ENCODE measurements at regions not wholly inside any gene's neighbourhood (a gene's known extent, or its start where the extent isn't known, plus 50 kb on each side); places are given as distances from the start of the nearest gene placed in this dataset.

DNA sequence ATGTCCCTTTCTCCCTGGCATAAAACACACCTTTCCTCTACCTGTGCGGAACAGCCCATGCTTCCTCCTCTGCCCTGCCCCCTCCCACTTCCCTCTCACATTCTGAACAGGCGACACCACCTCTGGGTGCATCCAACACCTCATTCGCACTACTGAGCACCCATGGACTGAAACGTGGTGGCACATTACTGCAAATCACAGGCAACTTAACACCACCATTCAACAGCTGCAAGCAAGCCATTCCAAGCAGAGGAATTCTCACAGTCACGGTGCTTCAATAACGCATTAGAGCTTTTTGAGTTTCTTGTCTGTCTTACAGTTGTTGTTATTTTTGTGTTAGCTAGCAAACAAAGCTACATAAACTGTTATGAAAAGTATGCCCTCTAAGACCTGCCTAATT is 298.2 kb upstream of the TAS2R1 start (continued):
- TF ChIP-seq, protein P1, sequence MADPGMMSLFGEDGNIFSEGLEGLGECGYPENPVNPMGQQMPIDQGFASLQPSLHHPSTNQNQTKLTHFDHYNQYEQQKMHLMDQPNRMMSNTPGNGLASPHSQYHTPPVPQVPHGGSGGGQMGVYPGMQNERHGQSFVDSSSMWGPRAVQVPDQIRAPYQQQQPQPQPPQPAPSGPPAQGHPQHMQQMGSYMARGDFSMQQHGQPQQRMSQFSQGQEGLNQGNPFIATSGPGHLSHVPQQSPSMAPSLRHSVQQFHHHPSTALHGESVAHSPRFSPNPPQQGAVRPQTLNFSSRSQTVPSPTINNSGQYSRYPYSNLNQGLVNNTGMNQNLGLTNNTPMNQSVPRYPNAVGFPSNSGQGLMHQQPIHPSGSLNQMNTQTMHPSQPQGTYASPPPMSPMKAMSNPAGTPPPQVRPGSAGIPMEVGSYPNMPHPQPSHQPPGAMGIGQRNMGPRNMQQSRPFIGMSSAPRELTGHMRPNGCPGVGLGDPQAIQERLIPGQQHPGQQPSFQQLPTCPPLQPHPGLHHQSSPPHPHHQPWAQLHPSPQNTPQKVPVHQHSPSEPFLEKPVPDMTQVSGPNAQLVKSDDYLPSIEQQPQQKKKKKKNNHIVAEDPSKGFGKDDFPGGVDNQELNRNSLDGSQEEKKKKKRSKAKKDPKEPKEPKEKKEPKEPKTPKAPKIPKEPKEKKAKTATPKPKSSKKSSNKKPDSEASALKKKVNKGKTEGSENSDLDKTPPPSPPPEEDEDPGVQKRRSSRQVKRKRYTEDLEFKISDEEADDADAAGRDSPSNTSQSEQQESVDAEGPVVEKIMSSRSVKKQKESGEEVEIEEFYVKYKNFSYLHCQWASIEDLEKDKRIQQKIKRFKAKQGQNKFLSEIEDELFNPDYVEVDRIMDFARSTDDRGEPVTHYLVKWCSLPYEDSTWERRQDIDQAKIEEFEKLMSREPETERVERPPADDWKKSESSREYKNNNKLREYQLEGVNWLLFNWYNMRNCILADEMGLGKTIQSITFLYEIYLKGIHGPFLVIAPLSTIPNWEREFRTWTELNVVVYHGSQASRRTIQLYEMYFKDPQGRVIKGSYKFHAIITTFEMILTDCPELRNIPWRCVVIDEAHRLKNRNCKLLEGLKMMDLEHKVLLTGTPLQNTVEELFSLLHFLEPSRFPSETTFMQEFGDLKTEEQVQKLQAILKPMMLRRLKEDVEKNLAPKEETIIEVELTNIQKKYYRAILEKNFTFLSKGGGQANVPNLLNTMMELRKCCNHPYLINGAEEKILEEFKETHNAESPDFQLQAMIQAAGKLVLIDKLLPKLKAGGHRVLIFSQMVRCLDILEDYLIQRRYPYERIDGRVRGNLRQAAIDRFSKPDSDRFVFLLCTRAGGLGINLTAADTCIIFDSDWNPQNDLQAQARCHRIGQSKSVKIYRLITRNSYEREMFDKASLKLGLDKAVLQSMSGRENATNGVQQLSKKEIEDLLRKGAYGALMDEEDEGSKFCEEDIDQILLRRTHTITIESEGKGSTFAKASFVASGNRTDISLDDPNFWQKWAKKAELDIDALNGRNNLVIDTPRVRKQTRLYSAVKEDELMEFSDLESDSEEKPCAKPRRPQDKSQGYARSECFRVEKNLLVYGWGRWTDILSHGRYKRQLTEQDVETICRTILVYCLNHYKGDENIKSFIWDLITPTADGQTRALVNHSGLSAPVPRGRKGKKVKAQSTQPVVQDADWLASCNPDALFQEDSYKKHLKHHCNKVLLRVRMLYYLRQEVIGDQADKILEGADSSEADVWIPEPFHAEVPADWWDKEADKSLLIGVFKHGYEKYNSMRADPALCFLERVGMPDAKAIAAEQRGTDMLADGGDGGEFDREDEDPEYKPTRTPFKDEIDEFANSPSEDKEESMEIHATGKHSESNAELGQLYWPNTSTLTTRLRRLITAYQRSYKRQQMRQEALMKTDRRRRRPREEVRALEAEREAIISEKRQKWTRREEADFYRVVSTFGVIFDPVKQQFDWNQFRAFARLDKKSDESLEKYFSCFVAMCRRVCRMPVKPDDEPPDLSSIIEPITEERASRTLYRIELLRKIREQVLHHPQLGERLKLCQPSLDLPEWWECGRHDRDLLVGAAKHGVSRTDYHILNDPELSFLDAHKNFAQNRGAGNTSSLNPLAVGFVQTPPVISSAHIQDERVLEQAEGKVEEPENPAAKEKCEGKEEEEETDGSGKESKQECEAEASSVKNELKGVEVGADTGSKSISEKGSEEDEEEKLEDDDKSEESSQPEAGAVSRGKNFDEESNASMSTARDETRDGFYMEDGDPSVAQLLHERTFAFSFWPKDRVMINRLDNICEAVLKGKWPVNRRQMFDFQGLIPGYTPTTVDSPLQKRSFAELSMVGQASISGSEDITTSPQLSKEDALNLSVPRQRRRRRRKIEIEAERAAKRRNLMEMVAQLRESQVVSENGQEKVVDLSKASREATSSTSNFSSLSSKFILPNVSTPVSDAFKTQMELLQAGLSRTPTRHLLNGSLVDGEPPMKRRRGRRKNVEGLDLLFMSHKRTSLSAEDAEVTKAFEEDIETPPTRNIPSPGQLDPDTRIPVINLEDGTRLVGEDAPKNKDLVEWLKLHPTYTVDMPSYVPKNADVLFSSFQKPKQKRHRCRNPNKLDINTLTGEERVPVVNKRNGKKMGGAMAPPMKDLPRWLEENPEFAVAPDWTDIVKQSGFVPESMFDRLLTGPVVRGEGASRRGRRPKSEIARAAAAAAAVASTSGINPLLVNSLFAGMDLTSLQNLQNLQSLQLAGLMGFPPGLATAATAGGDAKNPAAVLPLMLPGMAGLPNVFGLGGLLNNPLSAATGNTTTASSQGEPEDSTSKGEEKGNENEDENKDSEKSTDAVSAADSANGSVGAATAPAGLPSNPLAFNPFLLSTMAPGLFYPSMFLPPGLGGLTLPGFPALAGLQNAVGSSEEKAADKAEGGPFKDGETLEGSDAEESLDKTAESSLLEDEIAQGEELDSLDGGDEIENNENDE (IDR thresholded peaks at IDR 0.05; ENCODE audit: insufficient replicate concordance, low read length), result no peak
- TF ChIP-seq KDM1A (IDR thresholded peaks at IDR 0.05; ENCODE audit: borderline replicate concordance, low read length) (no peak), SRF (IDR thresholded peaks at IDR 0.05; ENCODE audit: low read depth, low read length) (no peak), BACH1 (IDR thresholded peaks at IDR 0.05; ENCODE audit: low read length) (no peak), EP300 (IDR thresholded peaks at IDR 0.05; ENCODE audit: borderline replicate concordance in 1 of 2, low read depth in 2 of 2, low read length in 2 of 2) (no peak), CREB1 (IDR thresholded peaks at IDR 0.05) (no peak), KDM4A (IDR thresholded peaks at IDR 0.05; ENCODE audit: low read depth, low read length, severe bottlenecking) (no peak), POU5F1 (IDR thresholded peaks at IDR 0.05; ENCODE audit: low read depth, low read length) (no peak), ZNF274 (IDR thresholded peaks at IDR 0.05; ENCODE audit: borderline replicate concordance, extremely low read depth, low read length) (no peak)
